GM10266 (cell line): ENCODE measurements at regions not wholly inside any gene's neighbourhood (a gene's known extent, or its start where the extent isn't known, plus 50 kb on each side); places are given as distances from the start of the nearest gene placed in this dataset.

ENCODE experiments used
- DNase-seq: peaks from one replicate; pipeline ENCODE4 v3.0.0; 2012; ENCODE audit errors: extremely low spot score
- TF ChIP-seq, protein P1 (sequence below): IDR thresholded peaks from 2 replicates; pipeline ENCODE4 v1.5.1; 2012; ENCODE audit warnings: mild to moderate bottlenecking, low read depth; ENCODE audit not compliant: control insufficient read depth, insufficient read depth; ENCODE audit errors: missing control alignments

DNA sequence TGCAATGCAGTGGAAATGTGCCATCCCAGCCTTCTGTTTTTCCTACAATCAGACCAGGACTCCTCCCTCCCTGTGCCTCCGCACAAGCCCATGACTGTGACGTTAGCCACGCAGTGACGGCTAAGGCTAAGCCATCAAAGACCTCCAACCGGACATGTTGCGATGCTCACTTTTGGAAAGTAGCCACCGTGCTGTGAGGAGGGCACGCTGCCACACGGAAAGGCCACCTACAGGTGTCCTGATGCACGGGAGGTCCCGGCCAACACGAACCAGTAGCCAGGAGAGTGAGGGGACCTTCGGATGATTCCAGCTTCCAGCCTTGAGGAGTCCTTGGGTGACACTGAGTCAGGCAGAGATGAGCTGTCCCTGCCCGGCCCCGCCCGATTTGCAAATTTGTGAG lies 53.9 kb downstream of the FOXL1 start:
- TF ChIP-seq, protein P1, sequence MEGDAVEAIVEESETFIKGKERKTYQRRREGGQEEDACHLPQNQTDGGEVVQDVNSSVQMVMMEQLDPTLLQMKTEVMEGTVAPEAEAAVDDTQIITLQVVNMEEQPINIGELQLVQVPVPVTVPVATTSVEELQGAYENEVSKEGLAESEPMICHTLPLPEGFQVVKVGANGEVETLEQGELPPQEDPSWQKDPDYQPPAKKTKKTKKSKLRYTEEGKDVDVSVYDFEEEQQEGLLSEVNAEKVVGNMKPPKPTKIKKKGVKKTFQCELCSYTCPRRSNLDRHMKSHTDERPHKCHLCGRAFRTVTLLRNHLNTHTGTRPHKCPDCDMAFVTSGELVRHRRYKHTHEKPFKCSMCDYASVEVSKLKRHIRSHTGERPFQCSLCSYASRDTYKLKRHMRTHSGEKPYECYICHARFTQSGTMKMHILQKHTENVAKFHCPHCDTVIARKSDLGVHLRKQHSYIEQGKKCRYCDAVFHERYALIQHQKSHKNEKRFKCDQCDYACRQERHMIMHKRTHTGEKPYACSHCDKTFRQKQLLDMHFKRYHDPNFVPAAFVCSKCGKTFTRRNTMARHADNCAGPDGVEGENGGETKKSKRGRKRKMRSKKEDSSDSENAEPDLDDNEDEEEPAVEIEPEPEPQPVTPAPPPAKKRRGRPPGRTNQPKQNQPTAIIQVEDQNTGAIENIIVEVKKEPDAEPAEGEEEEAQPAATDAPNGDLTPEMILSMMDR, result no peak
- DNase-seq, result no peak

DNA sequence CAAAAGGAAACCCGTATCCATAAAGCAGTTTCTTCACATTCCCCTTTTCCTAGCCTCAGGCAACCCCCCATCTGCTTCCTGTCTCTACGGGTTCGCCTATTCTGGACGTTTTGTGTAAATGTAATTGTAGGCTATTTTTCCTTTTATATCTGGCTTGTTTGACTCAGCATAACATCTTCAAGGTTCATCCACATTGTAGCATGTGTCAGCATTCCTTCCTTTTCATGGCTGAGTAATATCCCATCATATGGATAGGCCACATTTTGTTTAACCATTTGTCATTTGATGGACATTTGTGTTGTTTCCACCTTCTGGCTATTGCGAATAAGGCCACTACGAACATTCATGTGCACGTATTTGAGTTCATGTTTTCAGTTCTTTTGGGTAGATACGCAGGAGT lies 54.6 kb downstream of the FOXL1 start:
- DNase-seq, result no peak
- TF ChIP-seq, protein P1, result no peak

DNA sequence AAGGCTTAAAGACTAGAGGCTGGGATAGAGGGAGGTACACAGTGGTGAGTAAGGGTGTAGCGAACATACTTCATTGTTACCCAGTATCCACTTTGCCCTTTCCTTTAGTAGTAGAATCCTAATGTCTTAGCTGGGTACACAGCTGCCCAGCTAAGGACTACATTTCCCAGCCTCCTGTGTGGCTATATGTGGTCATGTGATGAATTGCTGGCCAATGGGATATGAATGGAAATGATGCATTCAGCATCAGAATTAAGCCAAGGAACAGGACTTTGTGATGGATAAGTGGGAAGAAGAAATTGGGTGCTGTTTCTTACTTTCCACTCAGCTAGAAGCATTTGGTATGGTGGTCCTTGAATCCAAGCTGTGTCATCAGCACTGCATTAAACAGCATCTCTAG lies 55.9 kb downstream of the FOXL1 start:
- TF ChIP-seq, protein P1, result no peak
- DNase-seq, result no peak

DNA sequence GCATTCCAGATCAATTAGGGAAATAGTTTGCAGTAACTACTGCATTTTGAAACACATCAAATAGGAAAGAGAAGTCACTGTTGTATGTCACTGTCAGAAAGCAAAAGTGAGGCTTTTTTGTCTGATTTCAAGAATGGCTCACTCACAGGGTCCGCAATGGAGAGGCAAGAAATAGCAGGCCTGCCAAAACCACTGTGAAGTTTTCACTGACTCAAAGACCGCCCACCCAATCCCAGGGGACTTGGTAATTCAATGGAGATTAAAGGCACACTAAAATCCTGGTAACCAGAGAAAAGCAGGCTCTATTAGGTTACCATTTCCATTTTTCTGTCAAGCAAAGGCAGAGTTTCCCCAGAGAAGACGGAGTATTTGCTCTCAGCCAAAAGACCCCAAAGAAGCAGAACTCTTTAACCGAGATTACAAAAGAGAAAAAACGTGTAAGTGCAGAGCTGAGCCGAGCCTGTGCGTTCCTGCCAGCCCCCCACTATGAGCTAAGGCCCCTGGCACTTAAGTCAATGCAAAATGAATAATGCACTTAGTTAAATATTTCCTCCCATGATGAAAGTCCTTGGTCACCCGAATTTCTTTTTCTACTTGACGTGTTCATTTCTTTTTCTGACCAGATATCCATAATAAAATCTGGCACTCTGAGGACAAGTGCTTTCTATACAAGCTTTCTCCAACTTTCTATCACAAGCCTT lies 57.0 kb downstream of the FOXL1 start:
- DNase-seq, result no peak
- TF ChIP-seq, protein P1, result no peak

DNA sequence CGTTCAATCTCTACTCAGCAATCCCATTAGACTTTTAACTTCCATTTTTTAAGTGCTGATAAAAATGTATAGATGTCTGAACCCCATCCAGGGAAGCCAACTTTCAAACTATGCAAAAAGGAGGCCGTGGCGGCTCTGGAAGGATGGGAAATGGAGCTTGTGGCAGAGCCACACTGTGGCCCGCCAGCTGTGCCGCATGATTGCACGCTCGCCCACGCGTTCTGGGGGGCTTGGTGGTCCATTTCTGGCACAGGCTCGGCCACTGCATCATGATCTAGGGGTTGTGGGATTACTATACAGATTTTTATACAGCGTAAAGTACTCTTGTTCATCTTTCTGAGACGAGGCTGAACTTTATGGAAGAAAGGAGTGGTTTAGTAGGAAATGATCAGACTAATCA lies 57.6 kb downstream of the FOXL1 start:
- no peak for DNase-seq
- TF ChIP-seq, protein P1, result no peak

DNA sequence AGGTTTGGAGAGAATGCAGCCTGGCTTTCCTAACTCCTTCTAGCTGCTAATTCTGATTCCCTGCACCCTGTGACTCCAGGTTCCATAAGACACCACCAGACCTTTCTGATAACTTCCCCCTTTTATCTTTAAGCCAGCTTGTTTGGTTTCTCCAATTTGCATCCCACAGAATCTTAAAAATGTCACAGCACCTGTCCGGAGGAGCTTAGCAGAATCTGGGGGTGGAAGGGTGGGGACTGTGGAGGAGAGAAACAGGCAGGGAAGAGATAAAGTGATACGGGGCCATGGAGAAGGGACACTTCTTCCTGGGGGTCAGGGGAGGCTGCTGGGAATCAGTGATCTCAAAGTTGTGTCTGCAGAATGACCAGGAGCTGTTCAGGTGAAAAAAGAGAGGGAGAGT lies 59.4 kb downstream of the FOXL1 start:
- TF ChIP-seq, protein P1, result no peak
- no peak for DNase-seq

DNA sequence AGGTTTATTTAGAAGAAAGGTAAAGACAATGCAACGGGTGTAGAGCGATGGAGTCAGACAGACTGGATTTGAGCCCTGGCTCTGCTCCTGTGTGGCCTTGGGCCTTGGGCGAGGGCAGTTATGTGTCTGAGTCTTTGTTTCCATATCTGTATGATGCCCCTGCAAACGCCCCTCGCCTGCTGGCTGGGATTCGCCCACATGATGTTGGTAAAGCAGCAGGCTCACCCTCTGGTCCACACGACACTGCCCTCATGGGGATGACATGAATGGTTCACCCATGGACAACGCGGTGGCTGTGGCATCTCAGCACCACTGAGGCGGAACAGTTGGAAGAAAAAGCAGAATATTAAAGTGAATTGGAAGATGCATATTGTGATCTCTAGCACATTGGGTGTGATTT lies 60.3 kb downstream of the FOXL1 start:
- TF ChIP-seq, protein P1, result no peak
- no peak for DNase-seq
